SK-N-SH (cell line): ENCODE measurements at regions not wholly inside any gene's neighbourhood (a gene's known extent, or its start where the extent isn't known, plus 50 kb on each side); places are given as distances from the start of the nearest gene placed in this dataset.

Experiments used
- CTCF ChIA-PET: fragments of 300-600, 350-600 bp; formaldehyde crosslinking; extraction: SDS; loops from one replicate; lab custom pipeline; 2021; lab: Yijun Ruan, JAX
- POLR2A ChIA-PET: fragments of 350-600 bp; sonication (Branson Sonifier 250); formaldehyde crosslinking; extraction: SDS; loops from one replicate; lab custom pipeline; 2020; ENCODE audit warnings: antibody characterized with exemption, inconsistent platforms; lab: Yijun Ruan, JAX
- DNase-seq: peaks from one replicate; pipeline ENCODE4 v3.0.0; 2012
- H2AFZ ChIP-seq: fragments of 200-600 bp; sonication (generic); 2 replicates; pipeline ENCODE4 v1.8.1; 2016; ENCODE audit warnings: antibody characterized with exemption, mild to moderate bottlenecking, low read depth
- H3F3A ChIP-seq: fragments of 200-600 bp; sonication (generic); replicated peaks from 2 replicates; pipeline ENCODE3; 2016; ENCODE audit warnings: antibody characterized with exemption, mild to moderate bottlenecking; ENCODE audit not compliant: insufficient read depth
- H3K27ac ChIP-seq, 2 experiments: fragments of 200-500 bp in 1 of 2; fragments of 200-600 bp in 1 of 2; sonication (Bioruptor generic) in 1 of 2; sonication (generic), shearing (Covaris generic) in 1 of 2; 2 replicates each; pipeline versions ENCODE4 v1.5.1 to v1.6.1; 2014 to 2016; ENCODE audit warnings: low read depth in 2 of 2, inconsistent platforms in 1 of 2, low read length in 1 of 2, mild to moderate bottlenecking in 1 of 2, mixed read lengths in 1 of 2
- H3K27me3 ChIP-seq: fragments of 200-600 bp; sonication (generic), shearing (Covaris generic); 2 replicates; pipeline ENCODE4 v1.6.1; 2016; ENCODE audit warnings: mixed run types; ENCODE audit not compliant: insufficient read depth
- H3K36me3 ChIP-seq, 2 experiments: fragments of 200-500 bp in 1 of 2; fragments of 200-600 bp in 1 of 2; sonication (Bioruptor generic) in 1 of 2; sonication (generic) in 1 of 2; replicated peaks in 1 of 2; 2 replicates each; pipeline versions ENCODE3 to v1.5.1; 2014 to 2016; ENCODE audit warnings: low read length in 1 of 2, mild to moderate bottlenecking in 1 of 2; ENCODE audit not compliant: insufficient read depth in 2 of 2, control insufficient read depth in 1 of 2
- H3K4me1 ChIP-seq, 2 experiments: fragments of 200-500 bp in 1 of 2; fragments of 200-600 bp in 1 of 2; sonication (Bioruptor generic) in 1 of 2; sonication (generic), shearing (Covaris generic) in 1 of 2; 2 replicates each; pipeline versions ENCODE4 v1.5.1 to v1.6.1; 2014 to 2016; ENCODE audit warnings: low read depth in 1 of 2, low read length in 1 of 2, mixed run types in 1 of 2; ENCODE audit not compliant: insufficient read depth in 2 of 2, control insufficient read depth in 1 of 2
- H3K4me2 ChIP-seq: fragments of 200-600 bp; sonication (generic), shearing (Covaris generic); 2 replicates; pipeline ENCODE4 v1.6.1; 2017; ENCODE audit warnings: mixed run types
- H3K4me3 ChIP-seq, 2 experiments: fragments of 200-500 bp in 1 of 2; fragments of 200-600 bp in 1 of 2; sonication (Bioruptor generic) in 1 of 2; sonication (generic), shearing (Covaris generic) in 1 of 2; 2 replicates each; pipeline versions ENCODE4 v1.5.1 to v1.8.1; 2014 to 2016; ENCODE audit warnings: low read depth in 2 of 2, inconsistent platforms in 1 of 2, low read length in 1 of 2, mild to moderate bottlenecking in 1 of 2, mixed read lengths in 1 of 2, moderate library complexity in 1 of 2
- H3K79me2 ChIP-seq: fragments of 200-600 bp; sonication (generic); 2 replicates; pipeline ENCODE4 v1.8.1; 2017; ENCODE audit warnings: mild to moderate bottlenecking; ENCODE audit not compliant: insufficient read depth
- H3K9ac ChIP-seq: fragments of 200-600 bp; sonication (generic); 2 replicates; pipeline ENCODE4 v1.6.1; 2017; ENCODE audit warnings: mixed run types
- H3K9me2 ChIP-seq: fragments of 200-600 bp; sonication (generic); 2 replicates; pipeline ENCODE4 v1.6.1; 2017; ENCODE audit warnings: mixed run types
- H3K9me3 ChIP-seq: fragments of 200-600 bp; sonication (generic); 2 replicates; pipeline ENCODE4 v1.6.1; 2017; ENCODE audit warnings: mixed run types, mild to moderate bottlenecking, moderate library complexity
- H4K20me1 ChIP-seq: fragments of 200-600 bp; sonication (generic); 2 replicates; pipeline ENCODE4 v1.6.1; 2017; ENCODE audit warnings: mild to moderate bottlenecking, mixed run types; ENCODE audit not compliant: insufficient read depth
- CTCF ChIP-seq: fragments of 200-600 bp; sonication (generic); IDR thresholded peaks from 2 replicates; pipeline ENCODE4 v1.6.1; 2017; ENCODE audit warnings: antibody characterized with exemption, mild to moderate bottlenecking, moderate library complexity
- EP300 ChIP-seq, 2 experiments: IDR thresholded peaks; 2 replicates each; pipeline versions ENCODE4 v1.4.0 to v1.6.1; 2012; ENCODE audit warnings: borderline replicate concordance in 1 of 2, low read depth in 1 of 2, low read length in 1 of 2
- FOXJ3 ChIP-seq: sonication (generic); formaldehyde crosslinking; IDR thresholded peaks from 2 replicates; pipeline ENCODE4 v1.5.1; 2020; ENCODE audit warnings: mild to moderate bottlenecking, missing genetic modification reagents
- FOXM1 ChIP-seq: IDR thresholded peaks from 2 replicates; pipeline ENCODE4 v1.4.0; 2012; ENCODE audit warnings: low read depth, mild to moderate bottlenecking
- GABPA ChIP-seq: IDR thresholded peaks from 2 replicates; pipeline ENCODE4 v1.4.0; 2012; ENCODE audit warnings: low read depth, mild to moderate bottlenecking
- GATA2 ChIP-seq: sonication (generic); formaldehyde crosslinking; IDR thresholded peaks from 2 replicates; pipeline ENCODE4 v1.5.0; 2020; ENCODE audit warnings: mild to moderate bottlenecking, missing genetic modification reagents
- IRF3 ChIP-seq: fragments of 150-350 bp; IDR thresholded peaks from 2 replicates; pipeline ENCODE4 v1.6.1; 2016; ENCODE audit warnings: mild to moderate bottlenecking, low read depth, low read length
- JUND ChIP-seq: IDR thresholded peaks from 2 replicates; pipeline ENCODE4 v1.4.0; 2012
- NRF1 ChIP-seq: IDR thresholded peaks from 2 replicates; pipeline ENCODE4 v1.6.1; 2012; ENCODE audit warnings: low read depth, mild to moderate bottlenecking, low read length
- PBX3 ChIP-seq: IDR thresholded peaks from 2 replicates; pipeline ENCODE4; 2012
- RAD21 ChIP-seq: IDR thresholded peaks from 2 replicates; pipeline ENCODE4 v1.6.1; 2012; ENCODE audit warnings: mild to moderate bottlenecking, low read length
- RFX5 ChIP-seq: IDR thresholded peaks from 2 replicates; pipeline ENCODE4 v1.6.1; 2012; ENCODE audit warnings: mild to moderate bottlenecking, improper control_type of control experiment, low read length
- RXRA ChIP-seq: IDR thresholded peaks from 2 replicates; pipeline ENCODE4 v1.4.0; 2012; ENCODE audit warnings: low read depth, mild to moderate bottlenecking, borderline replicate concordance
- SIN3A ChIP-seq: IDR thresholded peaks from 2 replicates; pipeline ENCODE4 v1.6.1; 2012; ENCODE audit warnings: low read depth, mild to moderate bottlenecking, low read length, moderate library complexity, borderline replicate concordance
- SMC3 ChIP-seq: IDR thresholded peaks from 2 replicates; pipeline ENCODE4 v1.6.1; 2012; ENCODE audit warnings: low read depth, low read length, improper control_type of control experiment
- TAF1 ChIP-seq: IDR thresholded peaks from 2 replicates; pipeline ENCODE4 v1.6.1; 2012; ENCODE audit warnings: low read depth, mild to moderate bottlenecking, low read length, moderate library complexity, borderline replicate concordance
- TCF12 ChIP-seq: IDR thresholded peaks from 2 replicates; pipeline ENCODE4 v1.4.0; 2012
- TEAD4 ChIP-seq: IDR thresholded peaks from 2 replicates; pipeline ENCODE4 v1.4.0; 2012; ENCODE audit warnings: mild to moderate bottlenecking, borderline replicate concordance; ENCODE audit not compliant: insufficient read depth
- YY1 ChIP-seq: IDR thresholded peaks from 2 replicates; pipeline ENCODE4 v1.4.0; 2012; ENCODE audit warnings: low read depth, mild to moderate bottlenecking
- WGBS: methylation state at CpG from one replicate; pipeline ENCODE4 v1.1.6; 2017; ENCODE audit warnings: low lambda C conversion rate; 5-methylcytosine and 5-hydroxymethylcytosine counted together

- no peak overlapping the region for H3K9ac ChIP-seq
- no peak overlapping the region for H3K4me2 ChIP-seq
- no peak overlapping the region for H3K27ac ChIP-seq
- H3K27me3 ChIP-seq, result no peaks in the 10 kb centered on the region
- no peaks in the 10 kb centered on the region for H3K79me2 ChIP-seq
- no peaks in the 10 kb centered on the region for H3K9me3 ChIP-seq
- no peaks in the 10 kb centered on the region for H3F3A ChIP-seq
- no peaks in the 10 kb centered on the region; a peak in 1 of 4 replicates for H3K4me1 ChIP-seq
- no peak overlapping the region for H3K4me3 ChIP-seq
- H3K9me2 ChIP-seq, result no peaks in the 10 kb centered on the region
- TF ChIP-seq SIN3A, result no peak
- TF ChIP-seq GABPA, result no peak
- TF ChIP-seq CTCF, result no peak
- no peak for TF ChIP-seq IRF3
- no peak for TF ChIP-seq PBX3
- no peak for TF ChIP-seq SMC3
- no peak overlapping the region for H2AFZ ChIP-seq
- CTCF ChIA-PET, result no interaction called here
- DNase-seq, result no peak
- no peaks in the 10 kb centered on the region for H3K36me3 ChIP-seq
- H4K20me1 ChIP-seq, result no peaks in the 10 kb centered on the region
- 16% methylated on average over 5 of the region's 5 CpGs for WGBS
- POLR2A ChIA-PET, result no interaction called here
These were observed 279.5 kb upstream of the CHD6 start for GRCh38 chr20:41897708-41898107.

GRCh38 chr20:41895241-41896032 lies 277.3 kb upstream of the CHD6 start:
- H3K36me3 ChIP-seq, result no peaks in the 10 kb centered on the region
- H3F3A ChIP-seq, result no peaks in the 10 kb centered on the region
- no peak for DNase-seq
- H3K27ac ChIP-seq, result no peak overlapping the region
- H3K4me3 ChIP-seq, result no peak overlapping the region
- no peaks in the 10 kb centered on the region; a peak in 1 of 4 replicates for H3K4me1 ChIP-seq
- H3K79me2 ChIP-seq, result no peaks in the 10 kb centered on the region
- 36% methylated on average over 5 of the region's 5 CpGs for WGBS
- no peaks in the 10 kb centered on the region for H3K9me3 ChIP-seq
- H2AFZ ChIP-seq, result no peak overlapping the region
- H3K27me3 ChIP-seq, result no peaks in the 10 kb centered on the region
- H4K20me1 ChIP-seq, result no peaks in the 10 kb centered on the region
- ChIA-PET CTCF (interaction anchor here (0.6 to 1.4 kb wide), 3 partner anchors 8 to 157 kb away, joined by 3 to 4 read pairs (median 4); no protein-coding TSS in a partner anchor), POLR2A (no interaction called here)
- H3K9ac ChIP-seq, result no peak overlapping the region
- H3K9me2 ChIP-seq, result no peaks in the 10 kb centered on the region
- TF ChIP-seq FOXM1 (no peak), TCF12 (no peak), EP300 (IDR thresholded peaks at IDR 0.05; ENCODE audit: borderline replicate concordance in 1 of 2, low read depth in 1 of 2, low read length in 1 of 2) (no peak), GATA2 (no peak), FOXJ3 (CRISPR knock-in tag) (no peak), TAF1 (no peak), CTCF (no peak), PBX3 (no peak), RFX5 (no peak), GABPA (no peak), RAD21 (no peak), NRF1 (no peak), TEAD4 (no peak), SIN3A (no peak), JUND (no peak), YY1 (no peak), RXRA (no peak)
- H3K4me2 ChIP-seq, result no peak overlapping the region
